ENCODE measurements at regions not wholly inside any gene's neighbourhood (a gene's known extent, or its start where the extent isn't known, plus 50 kb on each side); places are given as distances from the start of the nearest gene placed in this dataset.

DNA sequence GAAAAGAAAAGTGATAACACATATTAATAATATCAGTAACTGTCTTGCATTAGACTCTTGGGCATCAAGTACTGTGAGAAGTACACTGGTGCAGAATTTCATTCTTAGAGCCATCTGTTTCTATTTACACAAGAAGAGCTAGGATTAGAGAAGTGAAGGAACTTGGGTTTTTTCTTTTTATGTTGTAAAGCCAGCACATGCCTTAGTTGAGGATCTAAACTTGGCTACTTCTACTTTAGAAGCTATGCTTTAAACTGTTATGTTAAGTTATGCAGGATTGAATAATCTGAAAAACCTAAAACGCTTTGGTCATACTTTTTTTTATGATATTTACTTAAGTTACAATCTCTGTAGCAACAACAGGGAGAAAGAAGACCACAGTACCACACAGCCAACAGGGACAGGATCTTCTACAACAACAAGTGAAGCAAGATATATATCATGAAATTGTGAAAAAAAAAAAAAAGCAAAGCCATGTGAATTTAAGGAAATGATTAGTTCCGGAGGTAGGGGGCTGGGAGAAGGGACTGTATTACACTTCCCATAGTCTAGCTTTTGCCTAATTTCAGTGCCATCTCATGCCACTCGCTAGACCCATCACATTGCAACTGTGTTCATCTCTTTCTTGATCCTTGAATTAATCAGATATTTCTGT, 305.1 kb upstream of the GOT2 start:
- no peak for TF ChIP-seq POLR2A (IDR thresholded peaks at IDR 0.05; ENCODE audit: low read depth)
- TF ChIP-seq EP300 (IDR thresholded peaks at IDR 0.05) = no peak
- TF ChIP-seq, protein P1, sequence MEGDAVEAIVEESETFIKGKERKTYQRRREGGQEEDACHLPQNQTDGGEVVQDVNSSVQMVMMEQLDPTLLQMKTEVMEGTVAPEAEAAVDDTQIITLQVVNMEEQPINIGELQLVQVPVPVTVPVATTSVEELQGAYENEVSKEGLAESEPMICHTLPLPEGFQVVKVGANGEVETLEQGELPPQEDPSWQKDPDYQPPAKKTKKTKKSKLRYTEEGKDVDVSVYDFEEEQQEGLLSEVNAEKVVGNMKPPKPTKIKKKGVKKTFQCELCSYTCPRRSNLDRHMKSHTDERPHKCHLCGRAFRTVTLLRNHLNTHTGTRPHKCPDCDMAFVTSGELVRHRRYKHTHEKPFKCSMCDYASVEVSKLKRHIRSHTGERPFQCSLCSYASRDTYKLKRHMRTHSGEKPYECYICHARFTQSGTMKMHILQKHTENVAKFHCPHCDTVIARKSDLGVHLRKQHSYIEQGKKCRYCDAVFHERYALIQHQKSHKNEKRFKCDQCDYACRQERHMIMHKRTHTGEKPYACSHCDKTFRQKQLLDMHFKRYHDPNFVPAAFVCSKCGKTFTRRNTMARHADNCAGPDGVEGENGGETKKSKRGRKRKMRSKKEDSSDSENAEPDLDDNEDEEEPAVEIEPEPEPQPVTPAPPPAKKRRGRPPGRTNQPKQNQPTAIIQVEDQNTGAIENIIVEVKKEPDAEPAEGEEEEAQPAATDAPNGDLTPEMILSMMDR (IDR thresholded peaks at IDR 0.05) = no peak
- no peak for TF ChIP-seq POLR2AphosphoS5 (IDR thresholded peaks at IDR 0.05)
